ENCODE measurements at regions not wholly inside any gene's neighbourhood (a gene's known extent, or its start where the extent isn't known, plus 50 kb on each side); places are given as distances from the start of the nearest gene placed in this dataset.

- ChIA-PET CTCF (ENCODE audit: partially characterized antibody) (interaction anchor here (0.8 to 3.7 kb wide), 15 partner anchors 9 to 253 kb away, joined by 3 to 19 read pairs (median 3); no protein-coding TSS in a partner anchor), POLR2A (ENCODE audit: partially characterized antibody) (no interaction called here)
- no peak overlapping the region for H3K4me3 ChIP-seq (ENCODE audit: extremely low read depth in 1 of 4, insufficient read depth in 2 of 4, low read depth in 3 of 4, low read length in 4 of 4)
- FAIRE-seq = no peak
- no peaks in the 10 kb centered on the region for H3K23me2 ChIP-seq (ENCODE audit: low read depth, low read length)
- no peak overlapping the region for H3K9ac ChIP-seq (replicated peaks in 1 of 4; ENCODE audit: extremely low read depth in 1 of 4, low read depth in 3 of 4, low read length in 3 of 4)
- 94% methylated on average over 7 of the region's 7 CpGs; no CpG with 5 or more reads in 1 of the 2 experiments for WGBS, 2 experiments (ENCODE audit: extremely low coverage in 1 of 2, insufficient coverage in 1 of 2, insufficient read length in 1 of 2, insufficient replicate concordance in 2 of 2, low coverage in 1 of 2, low lambda C conversion rate in 2 of 2, missing lambda C conversion rate in 1 of 2)
- no peaks in the 10 kb centered on the region for H4K20me1 ChIP-seq (replicated peaks in 1 of 2; ENCODE audit: control insufficient read depth in 1 of 2, insufficient read depth in 2 of 2, low read length in 2 of 2)
- no peak overlapping the region for H3K18ac ChIP-seq (ENCODE audit: extremely low read depth, low read length)
- H4K8ac ChIP-seq (ENCODE audit: extremely low read depth, insufficient read depth, low read length) = no peak overlapping the region
- H3K4me2 ChIP-seq (ENCODE audit: insufficient read depth in 1 of 2, low read depth in 2 of 2, low read length in 2 of 2) = no peak overlapping the region
- no peak overlapping the region for H2BK120ac ChIP-seq (replicated peaks; ENCODE audit: low read depth, low read length)
- no peak overlapping the region for H3K27ac ChIP-seq (ENCODE audit: low read depth, low read length)
- H2AK5ac ChIP-seq (ENCODE audit: low read depth, low read length) = no peak overlapping the region
- no peak overlapping the region for H4K5ac ChIP-seq (ENCODE audit: insufficient read length, low read depth, low read length)
- H3K36me3 ChIP-seq (ENCODE audit: control insufficient read depth in 2 of 4, insufficient read depth in 4 of 4, low read length in 3 of 4) = no peaks in the 10 kb centered on the region
- H3K14ac ChIP-seq (ENCODE audit: insufficient read length) = no peak overlapping the region
- no peaks in the 10 kb centered on the region for H3K79me2 ChIP-seq (ENCODE audit: control insufficient read depth in 1 of 2, insufficient read depth in 2 of 2, low read length in 2 of 2)
- H3K27me3 ChIP-seq (replicated peaks in 1 of 4; ENCODE audit: control insufficient read depth in 3 of 4, extremely low read depth in 1 of 4, insufficient read depth in 3 of 4, low read length in 3 of 4) = no peaks in the 10 kb centered on the region
- no peak overlapping the region for H3K23ac ChIP-seq (ENCODE audit: insufficient read length)
- no peaks in the 10 kb centered on the region for H3K4me1 ChIP-seq (replicated peaks in 1 of 4; ENCODE audit: control insufficient read depth in 3 of 4, insufficient read depth in 4 of 4, low read length in 3 of 4)
- no peak overlapping the region for H2BK5ac ChIP-seq (ENCODE audit: low read depth, low read length)
- TF ChIP-seq SP2 (IDR thresholded peaks at IDR 0.05; ENCODE audit: low read length) = no peak
- no peak for TF ChIP-seq RBBP5 (IDR thresholded peaks at IDR 0.05; ENCODE audit: borderline replicate concordance, low read depth, low read length)
- TF ChIP-seq BACH1 (IDR thresholded peaks at IDR 0.05; ENCODE audit: low read length) = no peak
- TF ChIP-seq JUND (IDR thresholded peaks at IDR 0.05; ENCODE audit: low read length) = no peak
- no peak for TF ChIP-seq EP300 (IDR thresholded peaks at IDR 0.05; ENCODE audit: borderline replicate concordance in 1 of 2, low read depth in 2 of 2, low read length in 2 of 2)
- no peak for TF ChIP-seq POLR2A (IDR thresholded peaks at IDR 0.05; ENCODE audit: control extremely low read depth in 1 of 2, low read depth in 2 of 2, low read length in 2 of 2)
- TF ChIP-seq FOSL1 (IDR thresholded peaks at IDR 0.05; ENCODE audit: insufficient read depth, low read depth, low read length) = no peak
- no peak for TF ChIP-seq GABPA (IDR thresholded peaks at IDR 0.05; ENCODE audit: borderline replicate concordance, insufficient read depth, low read length)
- no peak for TF ChIP-seq TCF12 (IDR thresholded peaks at IDR 0.05; ENCODE audit: low read depth, low read length)
- TF ChIP-seq ATF2 (IDR thresholded peaks at IDR 0.05; ENCODE audit: low read length) = no peak
- TF ChIP-seq NANOG (IDR thresholded peaks at IDR 0.05; ENCODE audit: insufficient read depth, low read depth, low read length, poor library complexity, severe bottlenecking) = no peak
- no peak for TF ChIP-seq BCL11A (IDR thresholded peaks at IDR 0.05; ENCODE audit: low read depth in 2 of 2, low read length in 2 of 2)
- H3K79me1 ChIP-seq (ENCODE audit: low read depth, low read length) = no peaks in the 10 kb centered on the region
- H2BK20ac ChIP-seq (ENCODE audit: low read length) = no peak overlapping the region
- peaks cover 10 to 11% of the 10 kb centered on the region in 2 experiments for H3K9me3 ChIP-seq (ENCODE audit: insufficient read depth in 2 of 2, low read depth in 1 of 2, low read length in 1 of 2)
- no peak overlapping the region for H3K56ac ChIP-seq (replicated peaks; ENCODE audit: insufficient read length, low read depth, low read length)
- no peak overlapping the region for H4K91ac ChIP-seq (replicated peaks; ENCODE audit: insufficient read length, low read length)
- no peak overlapping the region for H2BK15ac ChIP-seq (ENCODE audit: low read length)
- H2BK12ac ChIP-seq (ENCODE audit: low read depth, low read length) = no peak overlapping the region
- no peak for DNase-seq (ENCODE audit: low read depth in 1 of 2, low spot score in 2 of 2)
- no peak overlapping the region for H3K4ac ChIP-seq (replicated peaks; ENCODE audit: insufficient read length, low read depth, low read length)
- no peak overlapping the region for H2AFZ ChIP-seq (ENCODE audit: low read length)
Measured at GRCh38 chr13:97798836-97799235, 154.6 kb upstream of the IPO5 start.
